ENCODE measurements at regions not wholly inside any gene's neighbourhood (a gene's known extent, or its start where the extent isn't known, plus 50 kb on each side); places are given as distances from the start of the nearest gene placed in this dataset.

DNA sequence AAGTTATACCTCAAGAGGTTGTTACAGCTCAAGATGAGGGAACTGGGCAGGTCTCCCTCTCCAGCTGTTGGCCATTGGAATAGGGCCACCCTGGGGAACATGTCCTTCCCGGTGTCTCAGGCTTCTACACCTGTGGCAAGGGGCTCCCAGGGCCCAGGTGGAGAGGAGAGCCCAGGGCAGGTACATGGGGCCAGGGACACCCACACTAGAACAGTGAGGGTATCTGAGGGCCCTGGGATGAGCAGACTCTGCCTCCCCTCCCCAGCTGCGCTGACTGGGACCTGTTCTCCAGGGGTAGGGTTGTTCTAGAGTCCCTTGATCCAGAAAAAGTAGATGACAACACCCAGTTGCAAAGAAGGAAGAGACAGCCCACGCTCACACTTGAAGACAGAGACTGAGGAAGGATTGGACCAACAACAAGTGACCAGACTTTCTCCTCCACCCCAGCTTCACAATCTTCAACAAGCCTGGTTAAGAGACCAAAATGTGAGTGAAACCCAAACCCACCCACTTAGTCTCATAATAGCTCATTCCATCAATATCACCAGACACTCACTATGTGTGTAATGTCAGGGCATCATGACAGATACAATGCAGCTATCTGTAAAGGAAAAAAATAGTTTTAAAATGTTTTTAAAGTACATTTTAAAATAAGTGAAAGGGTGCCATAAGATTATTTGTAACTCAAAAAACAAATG lies 439.3 kb downstream of the NPHP4 start:
- DNase-seq (ENCODE audit: low spot score) = peak; percentile 21
- Histone ChIP-seq H3K9ac (ENCODE audit: low read depth in 1 of 2, low read length in 2 of 2) (no peak overlapping the region), H3K9me3 (ENCODE audit: control insufficient read depth in 4 of 4, low read length in 3 of 4) (no peaks in the 10 kb centered on the region), H3K4me3 (ENCODE audit: low read depth in 1 of 3, low read length in 3 of 3) (no peak overlapping the region), H3K27me3 (ENCODE audit: control insufficient read depth in 4 of 4, insufficient read depth in 4 of 4, low read length in 3 of 4) (peaks cover 0 to 4% (median 0%) of the 10 kb centered on the region in 4 donors), H3K27ac (ENCODE audit: low read depth in 1 of 2, low read length in 2 of 2) (no peak overlapping the region), H3K36me3 (ENCODE audit: control insufficient read depth in 4 of 4, insufficient read depth in 3 of 4, low read depth in 1 of 4, low read length in 3 of 4) (no peaks in the 10 kb centered on the region), H3K4me1 (ENCODE audit: control insufficient read depth in 4 of 4, insufficient read depth in 4 of 4, low read length in 3 of 4) (no peaks in the 10 kb centered on the region)
- TF ChIP-seq, protein P1, sequence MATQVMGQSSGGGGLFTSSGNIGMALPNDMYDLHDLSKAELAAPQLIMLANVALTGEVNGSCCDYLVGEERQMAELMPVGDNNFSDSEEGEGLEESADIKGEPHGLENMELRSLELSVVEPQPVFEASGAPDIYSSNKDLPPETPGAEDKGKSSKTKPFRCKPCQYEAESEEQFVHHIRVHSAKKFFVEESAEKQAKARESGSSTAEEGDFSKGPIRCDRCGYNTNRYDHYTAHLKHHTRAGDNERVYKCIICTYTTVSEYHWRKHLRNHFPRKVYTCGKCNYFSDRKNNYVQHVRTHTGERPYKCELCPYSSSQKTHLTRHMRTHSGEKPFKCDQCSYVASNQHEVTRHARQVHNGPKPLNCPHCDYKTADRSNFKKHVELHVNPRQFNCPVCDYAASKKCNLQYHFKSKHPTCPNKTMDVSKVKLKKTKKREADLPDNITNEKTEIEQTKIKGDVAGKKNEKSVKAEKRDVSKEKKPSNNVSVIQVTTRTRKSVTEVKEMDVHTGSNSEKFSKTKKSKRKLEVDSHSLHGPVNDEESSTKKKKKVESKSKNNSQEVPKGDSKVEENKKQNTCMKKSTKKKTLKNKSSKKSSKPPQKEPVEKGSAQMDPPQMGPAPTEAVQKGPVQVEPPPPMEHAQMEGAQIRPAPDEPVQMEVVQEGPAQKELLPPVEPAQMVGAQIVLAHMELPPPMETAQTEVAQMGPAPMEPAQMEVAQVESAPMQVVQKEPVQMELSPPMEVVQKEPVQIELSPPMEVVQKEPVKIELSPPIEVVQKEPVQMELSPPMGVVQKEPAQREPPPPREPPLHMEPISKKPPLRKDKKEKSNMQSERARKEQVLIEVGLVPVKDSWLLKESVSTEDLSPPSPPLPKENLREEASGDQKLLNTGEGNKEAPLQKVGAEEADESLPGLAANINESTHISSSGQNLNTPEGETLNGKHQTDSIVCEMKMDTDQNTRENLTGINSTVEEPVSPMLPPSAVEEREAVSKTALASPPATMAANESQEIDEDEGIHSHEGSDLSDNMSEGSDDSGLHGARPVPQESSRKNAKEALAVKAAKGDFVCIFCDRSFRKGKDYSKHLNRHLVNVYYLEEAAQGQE (IDR thresholded peaks at IDR 0.05) = no peak
- TF ChIP-seq TAF1 (conservative IDR thresholded peaks at IDR 0.05) (no peak), HNF4A (conservative IDR thresholded peaks at IDR 0.05) (no peak), FOXA2 (IDR thresholded peaks at IDR 0.05) (no peak), EGR1 (IDR thresholded peaks at IDR 0.05; ENCODE audit: low read depth in 2 of 2) (no peak), RXRA (IDR thresholded peaks at IDR 0.05) (no peak)
- 38% methylated on average over 3 of the region's 3 CpGs for WGBS

DNA sequence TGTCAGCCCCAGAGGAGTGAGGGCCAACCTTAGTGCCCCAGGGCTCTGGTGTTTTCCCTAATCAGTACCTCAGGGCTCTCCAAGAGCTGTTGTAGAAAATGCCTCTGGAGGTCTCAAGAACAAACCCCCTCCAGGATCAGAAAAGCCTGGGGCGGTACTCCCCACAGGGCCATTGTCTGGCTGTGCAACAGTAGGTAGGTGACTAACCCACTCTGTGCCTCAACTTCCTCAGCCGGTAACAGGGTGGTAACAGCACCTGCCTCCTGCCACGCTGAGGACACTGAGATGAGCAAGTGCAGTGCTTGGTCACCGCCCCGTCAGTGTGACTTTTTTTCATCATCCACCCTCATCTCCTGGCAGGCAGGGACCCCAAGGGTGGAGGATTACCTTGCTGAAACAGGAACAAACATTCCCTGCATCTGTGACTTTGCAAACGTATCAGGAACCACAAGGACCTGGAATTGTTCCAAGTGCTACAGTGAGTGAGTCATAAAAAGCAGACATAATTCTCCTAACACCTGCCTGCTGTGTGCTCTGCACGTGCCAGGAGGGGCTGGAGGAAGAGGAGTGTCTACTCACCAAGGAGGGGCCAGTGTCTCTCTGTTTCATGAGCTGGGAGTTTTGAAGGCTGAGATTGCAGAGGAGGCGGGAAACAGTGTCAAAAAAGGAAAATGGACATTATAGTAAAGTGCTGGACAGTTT lies 440.8 kb downstream of the NPHP4 start:
- no peak overlapping the region for H3K9ac ChIP-seq (ENCODE audit: low read depth in 1 of 2, low read length in 2 of 2)
- no peaks in the 10 kb centered on the region for H3K4me1 ChIP-seq (ENCODE audit: control insufficient read depth in 4 of 4, insufficient read depth in 4 of 4, low read length in 3 of 4)
- no peak overlapping the region for H3K4me3 ChIP-seq (ENCODE audit: low read depth in 1 of 3, low read length in 3 of 3)
- no peaks in the 10 kb centered on the region for H3K9me3 ChIP-seq (ENCODE audit: control insufficient read depth in 4 of 4, low read length in 3 of 4)
- WGBS = 59% methylated on average over 8 of the region's 8 CpGs
- H3K36me3 ChIP-seq (ENCODE audit: control insufficient read depth in 4 of 4, insufficient read depth in 3 of 4, low read depth in 1 of 4, low read length in 3 of 4) = no peaks in the 10 kb centered on the region
- peaks cover 0 to 4% (median 0%) of the 10 kb centered on the region in 4 donors for H3K27me3 ChIP-seq (ENCODE audit: control insufficient read depth in 4 of 4, insufficient read depth in 4 of 4, low read length in 3 of 4)
- peak; percentile 6 for DNase-seq (ENCODE audit: low spot score)
- TF ChIP-seq SP1 (IDR thresholded peaks at IDR 0.05) = no peak
- TF ChIP-seq JUND (IDR thresholded peaks at IDR 0.05) = no peak
- TF ChIP-seq RAD21 (IDR thresholded peaks at IDR 0.05) = no peak
- TF ChIP-seq HNF4G (IDR thresholded peaks at IDR 0.05) = no peak
- no peak for TF ChIP-seq HNF4A (conservative IDR thresholded peaks at IDR 0.05)
- no peak for TF ChIP-seq NR2F2 (IDR thresholded peaks at IDR 0.05)
- no peak for TF ChIP-seq EGR1 (IDR thresholded peaks at IDR 0.05; ENCODE audit: low read depth in 2 of 2)
- no peak for TF ChIP-seq TAF1 (conservative IDR thresholded peaks at IDR 0.05)
- no peak for TF ChIP-seq GABPA (IDR thresholded peaks at IDR 0.05 in 1 of 2, conservative IDR thresholded peaks at IDR 0.05 in 1 of 2)
- no peak for TF ChIP-seq FOXA1 (IDR thresholded peaks at IDR 0.05)
- TF ChIP-seq, protein P1 (IDR thresholded peaks at IDR 0.05) = no peak
- no peak for TF ChIP-seq YY1 (IDR thresholded peaks at IDR 0.05)
- no peak for TF ChIP-seq FOXA2 (IDR thresholded peaks at IDR 0.05)
- TF ChIP-seq, protein P2, sequence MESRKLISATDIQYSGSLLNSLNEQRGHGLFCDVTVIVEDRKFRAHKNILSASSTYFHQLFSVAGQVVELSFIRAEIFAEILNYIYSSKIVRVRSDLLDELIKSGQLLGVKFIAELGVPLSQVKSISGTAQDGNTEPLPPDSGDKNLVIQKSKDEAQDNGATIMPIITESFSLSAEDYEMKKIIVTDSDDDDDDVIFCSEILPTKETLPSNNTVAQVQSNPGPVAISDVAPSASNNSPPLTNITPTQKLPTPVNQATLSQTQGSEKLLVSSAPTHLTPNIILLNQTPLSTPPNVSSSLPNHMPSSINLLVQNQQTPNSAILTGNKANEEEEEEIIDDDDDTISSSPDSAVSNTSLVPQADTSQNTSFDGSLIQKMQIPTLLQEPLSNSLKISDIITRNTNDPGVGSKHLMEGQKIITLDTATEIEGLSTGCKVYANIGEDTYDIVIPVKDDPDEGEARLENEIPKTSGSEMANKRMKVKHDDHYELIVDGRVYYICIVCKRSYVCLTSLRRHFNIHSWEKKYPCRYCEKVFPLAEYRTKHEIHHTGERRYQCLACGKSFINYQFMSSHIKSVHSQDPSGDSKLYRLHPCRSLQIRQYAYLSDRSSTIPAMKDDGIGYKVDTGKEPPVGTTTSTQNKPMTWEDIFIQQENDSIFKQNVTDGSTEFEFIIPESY (IDR thresholded peaks at IDR 0.05) = no peak
- no peak for TF ChIP-seq RXRA (IDR thresholded peaks at IDR 0.05)
- TF ChIP-seq, protein P3, sequence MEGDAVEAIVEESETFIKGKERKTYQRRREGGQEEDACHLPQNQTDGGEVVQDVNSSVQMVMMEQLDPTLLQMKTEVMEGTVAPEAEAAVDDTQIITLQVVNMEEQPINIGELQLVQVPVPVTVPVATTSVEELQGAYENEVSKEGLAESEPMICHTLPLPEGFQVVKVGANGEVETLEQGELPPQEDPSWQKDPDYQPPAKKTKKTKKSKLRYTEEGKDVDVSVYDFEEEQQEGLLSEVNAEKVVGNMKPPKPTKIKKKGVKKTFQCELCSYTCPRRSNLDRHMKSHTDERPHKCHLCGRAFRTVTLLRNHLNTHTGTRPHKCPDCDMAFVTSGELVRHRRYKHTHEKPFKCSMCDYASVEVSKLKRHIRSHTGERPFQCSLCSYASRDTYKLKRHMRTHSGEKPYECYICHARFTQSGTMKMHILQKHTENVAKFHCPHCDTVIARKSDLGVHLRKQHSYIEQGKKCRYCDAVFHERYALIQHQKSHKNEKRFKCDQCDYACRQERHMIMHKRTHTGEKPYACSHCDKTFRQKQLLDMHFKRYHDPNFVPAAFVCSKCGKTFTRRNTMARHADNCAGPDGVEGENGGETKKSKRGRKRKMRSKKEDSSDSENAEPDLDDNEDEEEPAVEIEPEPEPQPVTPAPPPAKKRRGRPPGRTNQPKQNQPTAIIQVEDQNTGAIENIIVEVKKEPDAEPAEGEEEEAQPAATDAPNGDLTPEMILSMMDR (IDR thresholded peaks at IDR 0.05; ENCODE audit: low read depth, low read length, missing input control) = no peak
- TF ChIP-seq, protein P4, sequence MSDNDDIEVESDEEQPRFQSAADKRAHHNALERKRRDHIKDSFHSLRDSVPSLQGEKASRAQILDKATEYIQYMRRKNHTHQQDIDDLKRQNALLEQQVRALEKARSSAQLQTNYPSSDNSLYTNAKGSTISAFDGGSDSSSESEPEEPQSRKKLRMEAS (IDR thresholded peaks at IDR 0.05) = no peak
- TF ChIP-seq, protein P5, sequence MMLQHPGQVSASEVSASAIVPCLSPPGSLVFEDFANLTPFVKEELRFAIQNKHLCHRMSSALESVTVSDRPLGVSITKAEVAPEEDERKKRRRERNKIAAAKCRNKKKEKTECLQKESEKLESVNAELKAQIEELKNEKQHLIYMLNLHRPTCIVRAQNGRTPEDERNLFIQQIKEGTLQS (IDR thresholded peaks at IDR 0.05) = no peak
- H3K27ac ChIP-seq (ENCODE audit: low read depth in 1 of 2, low read length in 2 of 2) = no peak overlapping the region
